ENCODE measurements at regions not wholly inside any gene's neighbourhood (a gene's known extent, or its start where the extent isn't known, plus 50 kb on each side); places are given as distances from the start of the nearest gene placed in this dataset.

- no peak for TF ChIP-seq EZH2phosphoT487 (IDR thresholded peaks at IDR 0.05; ENCODE audit: insufficient read depth, low read depth)
- TF ChIP-seq EZH2 (IDR thresholded peaks at IDR 0.05; ENCODE audit: insufficient read depth, poor library complexity, severe bottlenecking): no peak
Observed at GRCh38 chr1:222865718-222866117, 50.9 kb downstream of the DISP1 start.
